Endodermal cell (in vitro differentiated cells): ENCODE measurements at regions not wholly inside any gene's neighbourhood (a gene's known extent, or its start where the extent isn't known, plus 50 kb on each side); places are given as distances from the start of the nearest gene placed in this dataset.
"Not testable (repeated sequence)": the region's sequence is repeated elsewhere in the genome, so short reads cannot be mapped to it uniquely, and the experiment has no call there.

ENCODE experiments used
- DNase-seq: peaks from one replicate; pipeline ENCODE4 v3.0.0-alpha.2; 2017
- H3K27ac ChIP-seq: 2 replicates; pipeline ENCODE4 v1.5.1; 2013; ENCODE audit warnings: mild to moderate bottlenecking, low read depth, low read length, moderate library complexity
- H3K27me3 ChIP-seq: 2 replicates; pipeline ENCODE4 v1.6.1; 2013; ENCODE audit warnings: mild to moderate bottlenecking, low read length, moderate library complexity; ENCODE audit not compliant: insufficient read depth, control insufficient read depth, poor library complexity, severe bottlenecking
- H3K36me3 ChIP-seq: 2 replicates; pipeline ENCODE4 v1.7.0; 2013; ENCODE audit warnings: mild to moderate bottlenecking, low read length, moderate library complexity; ENCODE audit not compliant: control insufficient read depth, insufficient read depth
- H3K4me1 ChIP-seq: one replicate; pipeline ENCODE4 v1.7.0; 2013; ENCODE audit warnings: low read length; ENCODE audit not compliant: control insufficient read depth, insufficient read depth
- H3K4me3 ChIP-seq: 2 replicates; pipeline ENCODE4 v1.5.1; 2013; ENCODE audit warnings: mild to moderate bottlenecking, low read length, moderate library complexity
- H3K9ac ChIP-seq: 2 replicates; pipeline ENCODE4 v1.6.1; 2013; ENCODE audit warnings: mild to moderate bottlenecking, low read length, moderate library complexity; ENCODE audit not compliant: poor library complexity, severe bottlenecking; ENCODE audit errors: extremely low read depth
- H3K9me3 ChIP-seq: 2 replicates; pipeline ENCODE4 v1.6.1; 2013; ENCODE audit warnings: mild to moderate bottlenecking, low read length, moderate library complexity; ENCODE audit not compliant: control insufficient read depth
- H3K27ac Mint-ChIP-seq: 2 replicates; pipeline ENCODE4 v1.8.0; 2020; ENCODE audit warnings: mixed read lengths
- H3K27me3 Mint-ChIP-seq: 2 replicates; pipeline ENCODE4 v1.8.0; 2021; ENCODE audit warnings: mild to moderate bottlenecking, mixed read lengths; ENCODE audit not compliant: insufficient read depth
- H3K36me3 Mint-ChIP-seq: 2 replicates; pipeline ENCODE4 v1.8.0; 2020; ENCODE audit warnings: low read depth, mixed read lengths
- H3K4me1 Mint-ChIP-seq: 2 replicates; pipeline ENCODE4 v1.8.0; 2020; ENCODE audit warnings: mixed read lengths
- H3K4me3 Mint-ChIP-seq: 2 replicates; pipeline ENCODE4 v1.8.0; 2020; ENCODE audit warnings: mild to moderate bottlenecking, moderate library complexity, mixed read lengths
- H3K9me3 Mint-ChIP-seq: 2 replicates; pipeline ENCODE4 v1.8.0; 2020; ENCODE audit warnings: mild to moderate bottlenecking, mixed read lengths
- WGBS, 2 experiments: methylation state at CpG; one replicate each; pipeline versions ENCODE4 v1.1.5 to v1.1.7; 2013; ENCODE audit warnings: missing lambda C conversion rate in 2 of 2, mixed read lengths in 1 of 2; ENCODE audit not compliant: insufficient coverage in 1 of 2, insufficient read length in 1 of 2; 5-methylcytosine and 5-hydroxymethylcytosine counted together

GRCh38 chr14:19344261-19344660, 89.9 kb downstream of the POTEG start:
- DNase-seq, H3K27me3 ChIP-seq, H3K9me3 ChIP-seq, H3K4me3 Mint-ChIP-seq, H3K36me3 ChIP-seq, H3K27me3 Mint-ChIP-seq, H3K9ac ChIP-seq, H3K4me1 Mint-ChIP-seq, H3K4me3 ChIP-seq, H3K4me1 ChIP-seq, H3K27ac ChIP-seq, H3K27ac Mint-ChIP-seq, H3K36me3 Mint-ChIP-seq: not testable (repeated sequence)
- H3K9me3 Mint-ChIP-seq: peaks cover 16% of the 10 kb centered on the region
- WGBS, 2 experiments: 62% methylated on average over 1 of the region's 4 CpGs; no CpG with 5 or more reads in 1 of the 2 experiments

GRCh38 chr14:19344689-19345088, 89.5 kb downstream of the POTEG start:
- not testable (repeated sequence) for DNase-seq, H3K4me3 Mint-ChIP-seq, H3K27ac Mint-ChIP-seq, H3K4me3 ChIP-seq, H3K36me3 ChIP-seq, H3K4me1 ChIP-seq, H3K9ac ChIP-seq, H3K9me3 ChIP-seq, H3K27ac ChIP-seq, H3K36me3 Mint-ChIP-seq, H3K4me1 Mint-ChIP-seq, H3K27me3 ChIP-seq, H3K27me3 Mint-ChIP-seq
- peaks cover 15% of the 10 kb centered on the region for H3K9me3 Mint-ChIP-seq
- 67 to 80% methylated on average over 1 of the region's 20 CpGs for WGBS, 2 experiments

GRCh38 chr14:19345298-19345911, 88.7 kb downstream of the POTEG start:
- H3K9me3 Mint-ChIP-seq: peaks cover 15% of the 10 kb centered on the region
- WGBS, 2 experiments: no CpG with 5 or more reads among the region's 26 CpGs
- not testable (repeated sequence) for H3K36me3 ChIP-seq, H3K4me1 Mint-ChIP-seq, DNase-seq, H3K9ac ChIP-seq, H3K27ac ChIP-seq, H3K4me1 ChIP-seq, H3K27me3 Mint-ChIP-seq, H3K27me3 ChIP-seq, H3K27ac Mint-ChIP-seq, H3K9me3 ChIP-seq, H3K36me3 Mint-ChIP-seq, H3K4me3 ChIP-seq, H3K4me3 Mint-ChIP-seq

GRCh38 chr14:19346074-19346480, 88.1 kb downstream of the POTEG start:
- peak; percentile 16 for DNase-seq
- not testable (repeated sequence) for H3K9me3 ChIP-seq, H3K4me3 ChIP-seq, H3K9ac ChIP-seq, H3K27ac Mint-ChIP-seq, H3K36me3 Mint-ChIP-seq, H3K4me1 ChIP-seq, H3K27ac ChIP-seq, H3K27me3 ChIP-seq, H3K36me3 ChIP-seq, H3K4me3 Mint-ChIP-seq, H3K27me3 Mint-ChIP-seq, H3K4me1 Mint-ChIP-seq
- peaks cover 14% of the 10 kb centered on the region for H3K9me3 Mint-ChIP-seq
- 88% methylated on average over 10 of the region's 17 CpGs; no CpG with 5 or more reads in 1 of the 2 experiments for WGBS, 2 experiments

- not testable (repeated sequence) for H3K36me3 ChIP-seq, H3K9ac ChIP-seq, H3K36me3 Mint-ChIP-seq, H3K27me3 ChIP-seq, H3K9me3 ChIP-seq, H3K27ac Mint-ChIP-seq, H3K27me3 Mint-ChIP-seq, H3K27ac ChIP-seq, DNase-seq, H3K4me1 ChIP-seq, H3K4me3 ChIP-seq, H3K4me3 Mint-ChIP-seq, H3K4me1 Mint-ChIP-seq
- WGBS, 2 experiments: no CpG with 5 or more reads among the region's 15 CpGs
- peaks cover 13% of the 10 kb centered on the region for H3K9me3 Mint-ChIP-seq
These were observed 87.5 kb downstream of the POTEG start for GRCh38 chr14:19346636-19347035.

- WGBS, 2 experiments: no CpG with 5 or more reads among the region's 8 CpGs
- not testable (repeated sequence) for H3K4me1 Mint-ChIP-seq, H3K4me3 Mint-ChIP-seq, DNase-seq, H3K9ac ChIP-seq, H3K4me3 ChIP-seq, H3K27ac ChIP-seq, H3K36me3 Mint-ChIP-seq, H3K27me3 Mint-ChIP-seq, H3K4me1 ChIP-seq, H3K27ac Mint-ChIP-seq, H3K27me3 ChIP-seq, H3K36me3 ChIP-seq, H3K9me3 ChIP-seq
- H3K9me3 Mint-ChIP-seq: peaks cover 13% of the 10 kb centered on the region
These were observed 87.0 kb downstream of the POTEG start for GRCh38 chr14:19347112-19347511.
